GM23338 (cell line): ENCODE measurements at regions not wholly inside any gene's neighbourhood (a gene's known extent, or its start where the extent isn't known, plus 50 kb on each side); places are given as distances from the start of the nearest gene placed in this dataset.

Experiments
- ATAC-seq: fragments of 200-7000 bp; cut with Tn5 transposase; 3 replicates; pipeline ENCODE4 v1.9.1; 2020
- DNase-seq: peaks from one replicate; pipeline ENCODE4 v3.0.0-alpha.2; 2015; ENCODE audit warnings: low spot score
- H2AFZ ChIP-seq: fragments of 200-600 bp; sonication (generic); 2 replicates; pipeline ENCODE4 v1.8.0; 2016; ENCODE audit warnings: antibody characterized with exemption, mild to moderate bottlenecking, moderate library complexity
- H3F3A ChIP-seq: fragments of 200-600 bp; sonication (generic); replicated peaks from 2 replicates; pipeline ENCODE4 v1.8.0; 2017; ENCODE audit warnings: antibody characterized with exemption, mixed run types, low read depth
- H3K27ac ChIP-seq: fragments of 200-600 bp; sonication (generic); 2 replicates; pipeline ENCODE4 v1.6.1; 2016; ENCODE audit warnings: low read depth
- H3K27me3 ChIP-seq: fragments of 200-600 bp; sonication (generic); 2 replicates; pipeline ENCODE4 v1.8.0; 2016; ENCODE audit warnings: mild to moderate bottlenecking, mixed run types, moderate library complexity; ENCODE audit not compliant: insufficient read depth
- H3K36me3 ChIP-seq: fragments of 200-600 bp; sonication (generic); 2 replicates; pipeline ENCODE4 v1.8.0; 2016; ENCODE audit warnings: mild to moderate bottlenecking; ENCODE audit not compliant: insufficient read depth
- H3K4me1 ChIP-seq: fragments of 200-600 bp; sonication (generic); 2 replicates; pipeline ENCODE4 v1.8.0; 2016; ENCODE audit warnings: mild to moderate bottlenecking, moderate library complexity; ENCODE audit not compliant: insufficient read depth
- H3K4me2 ChIP-seq: fragments of 200-600 bp; sonication (generic); 2 replicates; pipeline ENCODE4 v1.7.1; 2017; ENCODE audit warnings: mixed run types
- H3K4me3 ChIP-seq: fragments of 200-600 bp; sonication (generic); 2 replicates; pipeline ENCODE4 v1.6.1; 2016; ENCODE audit warnings: mixed run types
- H3K79me2 ChIP-seq: fragments of 200-600 bp; sonication (generic); replicated peaks from 2 replicates; pipeline ENCODE4 v1.8.0; 2017; ENCODE audit warnings: mild to moderate bottlenecking; ENCODE audit not compliant: insufficient read depth
- H3K9me2 ChIP-seq: fragments of 200-600 bp; sonication (generic); 2 replicates; pipeline ENCODE4 v1.8.0; 2017; ENCODE audit not compliant: insufficient read depth
- H4K20me1 ChIP-seq: fragments of 200-600 bp; sonication (generic); replicated peaks from 2 replicates; pipeline ENCODE4 v1.8.0; 2017; ENCODE audit warnings: mild to moderate bottlenecking; ENCODE audit not compliant: insufficient read depth
- H3K27ac Mint-ChIP-seq: 2 replicates; pipeline ENCODE4 v1.8.0; 2020; ENCODE audit warnings: inconsistent platforms, mild to moderate bottlenecking, moderate library complexity, mixed read lengths
- H3K27me3 Mint-ChIP-seq: 3 replicates; pipeline ENCODE4 v1.8.0; 2022; ENCODE audit warnings: low read depth, mild to moderate bottlenecking, moderate library complexity, mixed read lengths, inconsistent platforms; ENCODE audit not compliant: insufficient read depth, poor library complexity
- H3K36me3 Mint-ChIP-seq: 3 replicates; pipeline ENCODE4 v1.8.0; 2021; ENCODE audit warnings: low read depth, mild to moderate bottlenecking, inconsistent platforms, moderate library complexity, mixed read lengths
- H3K4me1 Mint-ChIP-seq: 3 replicates; pipeline ENCODE4 v1.8.0; 2020; ENCODE audit warnings: mild to moderate bottlenecking, inconsistent platforms, mixed read lengths
- H3K4me3 Mint-ChIP-seq: 3 replicates; pipeline ENCODE4 v1.8.0; 2021; ENCODE audit warnings: moderate library complexity, mild to moderate bottlenecking, inconsistent platforms, mixed read lengths
- H3K9me3 Mint-ChIP-seq: 3 replicates; pipeline ENCODE4 v1.8.0; 2020; ENCODE audit warnings: moderate library complexity, mild to moderate bottlenecking, inconsistent platforms, mixed read lengths
- CTCF ChIP-seq, 2 experiments: fragments of 200-600 bp in 1 of 2; sonication (generic) in 1 of 2; conservative IDR thresholded peaks; 2 replicates each; pipeline versions ENCODE4 v1.5.1 to v1.6.1; 2016 to 2017; ENCODE audit warnings: antibody characterized with exemption in 2 of 2, low read depth in 2 of 2, mild to moderate bottlenecking in 2 of 2, moderate library complexity in 1 of 2
- EZH2 ChIP-seq: fragments of 200-600 bp; sonication (generic); IDR thresholded peaks from one replicate; pipeline ENCODE4 v1.8.0; 2017; ENCODE audit warnings: antibody characterized with exemption, mild to moderate bottlenecking, low read depth; ENCODE audit not compliant: unreplicated experiment
- EZH2phosphoT487 ChIP-seq: fragments of 200-600 bp; sonication (generic); IDR thresholded peaks from one replicate; pipeline ENCODE4 v1.8.1; 2018; ENCODE audit warnings: antibody characterized with exemption; ENCODE audit not compliant: unreplicated experiment
- JUNB ChIP-seq: IDR thresholded peaks from one replicate; pipeline ENCODE4 v1.6.1; 2016; ENCODE audit warnings: antibody characterized with exemption; ENCODE audit not compliant: unreplicated experiment
- STAT1 ChIP-seq: IDR thresholded peaks from one replicate; pipeline ENCODE4 v1.6.1; 2016; ENCODE audit warnings: antibody characterized with exemption; ENCODE audit not compliant: unreplicated experiment
- ZNF114 ChIP-seq: fragments of 250-450 bp; sonication (Bioruptor Pico); IDR thresholded peaks from 2 replicates; pipeline ENCODE4 v1.5.0; 2020; ENCODE audit warnings: mild to moderate bottlenecking, moderate library complexity
- ZNF462 ChIP-seq: fragments of 250-450 bp; sonication (Bioruptor Pico); IDR thresholded peaks from 2 replicates; pipeline ENCODE4 v1.5.0; 2020; ENCODE audit warnings: mild to moderate bottlenecking, moderate library complexity
- TF ChIP-seq, protein P1 (sequence below): IDR thresholded peaks from 2 replicates; pipeline ENCODE4 v1.6.1; 2016; ENCODE audit warnings: antibody characterized with exemption

DNA sequence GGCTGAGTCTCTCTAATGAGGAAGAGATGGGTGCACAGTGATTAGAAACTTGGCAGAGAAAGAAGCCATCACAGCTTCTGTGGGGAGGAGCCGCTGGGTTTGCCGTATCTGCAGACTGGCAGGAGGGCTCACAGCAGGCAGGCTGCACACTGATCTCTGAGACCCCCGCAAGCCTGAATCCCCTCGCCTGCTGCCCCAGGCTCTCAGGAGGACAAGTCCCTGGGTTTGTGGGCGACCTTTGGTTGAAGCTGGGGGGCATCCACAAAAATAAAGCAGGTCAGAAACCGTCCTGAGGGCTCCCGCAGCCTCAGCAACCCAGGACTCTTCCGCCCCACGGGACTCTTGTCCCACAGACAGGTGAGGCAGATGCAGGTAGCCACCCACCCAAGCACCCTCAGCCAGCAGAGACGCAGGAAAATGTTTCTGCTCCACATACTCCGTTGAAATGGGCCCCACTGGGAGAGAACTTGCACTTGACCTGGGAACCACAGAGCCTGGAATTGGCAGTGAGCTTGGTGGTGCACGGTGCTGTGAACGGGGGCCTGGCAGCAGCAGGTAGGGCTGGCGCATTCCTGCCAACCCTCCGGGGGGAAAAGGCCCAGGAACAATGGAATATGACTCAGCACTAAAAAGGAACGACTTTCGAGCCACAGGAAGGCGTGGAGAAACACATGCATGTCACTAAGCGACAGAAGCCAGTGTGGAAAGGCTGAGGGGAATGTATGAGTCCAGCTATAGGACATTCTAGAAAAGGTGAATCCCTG lies 89.9 kb downstream of the YTHDF1 start:
- no peaks in the 10 kb centered on the region for H3K36me3 ChIP-seq
- H3K9me3 Mint-ChIP-seq, result no peaks in the 10 kb centered on the region; the same call in 1 of the 3 replicates
- H3K9me2 ChIP-seq, result no peaks in the 10 kb centered on the region
- TF ChIP-seq CTCF (conservative IDR thresholded peaks at IDR 0.05; ENCODE audit: low read depth in 2 of 2), result no peak
- TF ChIP-seq JUNB, result no peak
- TF ChIP-seq EZH2, result no peak
- no peak for TF ChIP-seq ZNF114 (CRISPR knock-in tag)
- TF ChIP-seq ZNF462 (CRISPR knock-in tag), result no peak
- TF ChIP-seq EZH2phosphoT487, result no peak
- TF ChIP-seq, protein P1, sequence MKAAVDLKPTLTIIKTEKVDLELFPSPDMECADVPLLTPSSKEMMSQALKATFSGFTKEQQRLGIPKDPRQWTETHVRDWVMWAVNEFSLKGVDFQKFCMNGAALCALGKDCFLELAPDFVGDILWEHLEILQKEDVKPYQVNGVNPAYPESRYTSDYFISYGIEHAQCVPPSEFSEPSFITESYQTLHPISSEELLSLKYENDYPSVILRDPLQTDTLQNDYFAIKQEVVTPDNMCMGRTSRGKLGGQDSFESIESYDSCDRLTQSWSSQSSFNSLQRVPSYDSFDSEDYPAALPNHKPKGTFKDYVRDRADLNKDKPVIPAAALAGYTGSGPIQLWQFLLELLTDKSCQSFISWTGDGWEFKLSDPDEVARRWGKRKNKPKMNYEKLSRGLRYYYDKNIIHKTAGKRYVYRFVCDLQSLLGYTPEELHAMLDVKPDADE, result no peak
- no peak for TF ChIP-seq STAT1
- H3K4me1 ChIP-seq, result peaks cover 8% of the 10 kb centered on the region; the same call in 1 of the 2 replicates
- peaks cover 17% of the 10 kb centered on the region for H3K4me1 Mint-ChIP-seq
- H2AFZ ChIP-seq, result no peak overlapping the region
- H3K4me3 ChIP-seq, result no peak overlapping the region
- no peak overlapping the region for H3K4me3 Mint-ChIP-seq
- peaks cover 10% of the 10 kb centered on the region for H3K27me3 Mint-ChIP-seq
- no peaks in the 10 kb centered on the region for H3K79me2 ChIP-seq
- ATAC-seq, result no peak
- no peak overlapping the region for H3K4me2 ChIP-seq
- no peak overlapping the region for H3K27ac ChIP-seq
- H3K27me3 ChIP-seq, result no peaks in the 10 kb centered on the region
- H4K20me1 ChIP-seq, result no peaks in the 10 kb centered on the region
- H3K27ac Mint-ChIP-seq, result peak overlapping the region; percentile 78
- DNase-seq, result no peak
- H3K36me3 Mint-ChIP-seq, result no peaks in the 10 kb centered on the region
- H3F3A ChIP-seq, result no peaks in the 10 kb centered on the region
